Epithelial cell of esophagus (primary cell): ENCODE measurements at regions not wholly inside any gene's neighbourhood (a gene's known extent, or its start where the extent isn't known, plus 50 kb on each side); places are given as distances from the start of the nearest gene placed in this dataset.

Experiments
- DNase-seq: peaks from one replicate; pipeline ENCODE4 v3.0.0; 2010; ENCODE audit warnings: low read depth
- H3K4me3 ChIP-seq: 2 replicates; pipeline ENCODE4 v1.5.1; 2011; ENCODE audit warnings: mild to moderate bottlenecking, low read length, control low read depth
- CTCF ChIP-seq: IDR thresholded peaks from 2 replicates; pipeline ENCODE4 v1.5.1; 2011; ENCODE audit warnings: low read depth, mild to moderate bottlenecking, low read length, control low read depth, inconsistent platforms; ENCODE audit not compliant: insufficient read depth; ENCODE audit errors: missing control alignments

GRCh38 chr6:105967917-105968602, 118.1 kb upstream of the PRDM1 start:
- peak; percentile 36 for DNase-seq
- H3K4me3 ChIP-seq = no peak overlapping the region
- no peak for TF ChIP-seq CTCF

DNA sequence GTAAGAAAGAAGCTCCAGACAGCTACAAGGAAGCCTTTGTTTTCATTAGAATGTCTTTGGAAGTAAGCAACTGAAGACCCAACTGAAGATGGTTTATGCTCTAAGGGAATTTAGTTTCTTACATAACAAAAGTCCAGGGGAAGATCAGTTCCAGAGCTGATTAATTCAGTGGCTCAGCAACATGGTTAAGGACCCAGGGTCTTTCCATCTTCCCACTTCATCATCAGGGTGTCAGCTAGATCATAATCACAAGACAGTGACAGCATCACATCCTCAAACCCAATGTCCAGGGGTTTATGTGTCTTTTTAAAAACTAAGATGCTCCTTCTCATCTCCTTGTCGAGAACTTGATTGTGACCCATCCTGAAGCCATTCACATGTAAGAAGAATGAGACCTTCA, 119.7 kb upstream of the PRDM1 start:
- no peak overlapping the region for H3K4me3 ChIP-seq
- no peak for DNase-seq
- no peak for TF ChIP-seq CTCF

GRCh38 chr6:105964979-105965760, 121.0 kb upstream of the PRDM1 start:
- no peak for TF ChIP-seq CTCF
- no peak for DNase-seq
- no peak overlapping the region for H3K4me3 ChIP-seq

DNA sequence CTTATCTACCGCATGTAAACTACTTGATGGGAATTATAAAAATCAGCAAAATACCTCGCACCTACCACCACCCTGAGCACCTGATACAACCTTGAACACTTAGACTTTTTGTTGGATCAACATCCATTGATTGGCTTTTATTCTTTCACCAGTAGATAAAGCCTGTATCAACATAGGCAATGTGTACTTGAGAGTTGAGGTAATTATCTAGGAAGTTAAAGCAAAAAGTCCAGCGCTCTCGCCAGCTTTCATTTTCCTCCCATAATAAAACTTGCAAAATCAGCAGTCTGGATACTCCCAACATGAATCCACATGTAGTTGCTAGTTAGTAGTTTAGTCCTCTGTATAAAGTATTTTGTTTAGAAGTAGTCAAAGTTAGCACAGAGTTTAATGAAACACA, 132.0 kb upstream of the PRDM1 start:
- TF ChIP-seq CTCF = no peak
- no peak overlapping the region for H3K4me3 ChIP-seq
- DNase-seq = no peak

DNA sequence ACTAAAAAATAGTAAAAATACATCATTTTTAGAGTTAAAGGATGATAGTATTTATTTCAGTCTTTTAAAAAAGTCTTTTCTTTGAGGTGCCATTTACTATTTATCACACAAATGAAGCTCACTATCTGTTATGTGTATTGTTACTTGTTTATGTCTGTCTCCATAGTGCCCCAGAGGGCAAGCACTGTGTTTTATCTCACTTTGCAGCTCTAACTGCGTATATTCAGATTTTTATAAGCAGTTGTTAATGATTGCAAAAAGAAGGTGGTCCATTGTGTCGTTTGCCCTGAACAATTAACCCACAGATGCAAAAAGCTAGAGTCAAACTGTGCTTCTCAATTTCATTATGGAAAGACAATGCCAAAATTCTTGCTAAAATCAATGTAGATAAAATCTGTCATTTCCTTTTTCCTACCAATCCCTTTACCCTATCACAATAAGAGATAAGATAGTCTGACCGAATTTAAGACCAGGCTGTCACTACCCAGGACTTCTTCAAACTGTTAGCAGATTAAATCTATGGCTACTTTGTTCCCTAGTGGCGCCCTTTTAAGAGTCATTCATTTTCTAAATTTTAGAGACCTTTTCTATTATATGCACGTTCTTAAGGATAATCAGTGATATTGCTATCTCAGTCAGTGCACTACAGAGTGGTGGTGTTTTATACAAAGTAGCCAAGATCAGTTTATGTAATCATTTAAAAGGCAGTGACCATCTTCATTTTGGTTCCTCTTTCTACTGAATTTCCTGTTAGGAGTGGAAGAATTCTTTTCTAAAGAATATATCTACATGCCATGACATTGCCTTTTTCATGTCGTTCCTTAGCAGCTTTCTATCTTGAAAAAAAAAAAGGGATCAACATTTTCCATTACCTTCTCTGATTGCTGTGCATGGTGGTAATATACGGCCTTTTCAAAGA, 133.1 kb upstream of the PRDM1 start:
- TF ChIP-seq CTCF = no peak
- DNase-seq = no peak
- no peak overlapping the region for H3K4me3 ChIP-seq

GRCh38 chr6:105952326-105952725, 133.8 kb upstream of the PRDM1 start:
- TF ChIP-seq CTCF = no peak
- H3K4me3 ChIP-seq = no peak overlapping the region

More at GRCh38 chr6:105952326-105952725, 133.8 kb upstream of the PRDM1 start:
- DNase-seq = no peak
